ENCODE measurements at regions not wholly inside any gene's neighbourhood (a gene's known extent, or its start where the extent isn't known, plus 50 kb on each side); places are given as distances from the start of the nearest gene placed in this dataset.

GRCh38 chr6:104483225-104483834, 376.4 kb downstream of the HACE1 start:
- no peak overlapping the region for H3K9ac ChIP-seq (ENCODE audit: low read length)

GRCh38 chr6:104477569-104477968, 382.1 kb downstream of the HACE1 start:
- H3K4me3 ChIP-seq (ENCODE audit: low read length): no peak overlapping the region
- no peaks in the 10 kb centered on the region for H3K27me3 ChIP-seq (ENCODE audit: low read depth, low read length)
- H3K9me3 ChIP-seq (ENCODE audit: insufficient read depth, low read length): no peaks in the 10 kb centered on the region
- 0 out of 2 replicates have a peak, but pooled peaks cover 2% of the 10 kb centered on the region for H3K4me1 ChIP-seq (ENCODE audit: low read length)
- no peak overlapping the region for H2AFZ ChIP-seq (ENCODE audit: low read depth, low read length)
- no peaks in the 10 kb centered on the region for H3K36me3 ChIP-seq (replicated peaks; ENCODE audit: low read depth, low read length)
- TF ChIP-seq CTCF (IDR thresholded peaks at IDR 0.05; ENCODE audit: low read depth, low read length) (no peak), EZH2phosphoT487 (IDR thresholded peaks at IDR 0.05; ENCODE audit: low read depth) (no peak)
- H3K4me2 ChIP-seq (ENCODE audit: low read length): no peak overlapping the region
- H3K27ac ChIP-seq (ENCODE audit: low read length): no peak overlapping the region
- H4K20me1 ChIP-seq (ENCODE audit: insufficient read depth, low read length): no peaks in the 10 kb centered on the region
- no peak overlapping the region for H3K9ac ChIP-seq (ENCODE audit: low read length)
- H3K79me2 ChIP-seq (ENCODE audit: low read length): no peaks in the 10 kb centered on the region

More at GRCh38 chr6:104483225-104483834, 376.4 kb downstream of the HACE1 start:
- no peak overlapping the region for H3K4me3 ChIP-seq (ENCODE audit: low read length)
- no peaks in the 10 kb centered on the region for H3K9me3 ChIP-seq (ENCODE audit: insufficient read depth, low read length)
- no peaks in the 10 kb centered on the region for H3K27me3 ChIP-seq (ENCODE audit: low read depth, low read length)
- no peak overlapping the region for H2AFZ ChIP-seq (ENCODE audit: low read depth, low read length)
- no peak overlapping the region for H3K27ac ChIP-seq (ENCODE audit: low read length)
- no peaks in the 10 kb centered on the region for H3K79me2 ChIP-seq (ENCODE audit: low read length)
- H3K4me2 ChIP-seq (ENCODE audit: low read length): no peak overlapping the region
- TF ChIP-seq CTCF (IDR thresholded peaks at IDR 0.05; ENCODE audit: low read depth, low read length) (peak; percentile 51), EZH2phosphoT487 (IDR thresholded peaks at IDR 0.05; ENCODE audit: low read depth) (no peak)
- 0 out of 2 replicates have a peak, but pooled peaks cover 2% of the 10 kb centered on the region for H3K4me1 ChIP-seq (ENCODE audit: low read length)
- H3K36me3 ChIP-seq (replicated peaks; ENCODE audit: low read depth, low read length): no peaks in the 10 kb centered on the region
- H4K20me1 ChIP-seq (ENCODE audit: insufficient read depth, low read length): no peaks in the 10 kb centered on the region

GRCh38 chr6:104473021-104473429, 386.7 kb downstream of the HACE1 start:
- Histone ChIP-seq H3K27ac (ENCODE audit: low read length) (no peak overlapping the region), H4K20me1 (ENCODE audit: insufficient read depth, low read length) (no peaks in the 10 kb centered on the region), H3K27me3 (ENCODE audit: low read depth, low read length) (no peaks in the 10 kb centered on the region), H3K4me2 (ENCODE audit: low read length) (no peak overlapping the region), H3K79me2 (ENCODE audit: low read length) (no peaks in the 10 kb centered on the region), H3K4me3 (ENCODE audit: low read length) (no peak overlapping the region), H3K9ac (ENCODE audit: low read length) (no peak overlapping the region), H2AFZ (ENCODE audit: low read depth, low read length) (no peak overlapping the region), H3K9me3 (ENCODE audit: insufficient read depth, low read length) (no peaks in the 10 kb centered on the region), H3K36me3 (replicated peaks; ENCODE audit: low read depth, low read length) (no peaks in the 10 kb centered on the region), H3K4me1 (ENCODE audit: low read length) (no peaks in the 10 kb centered on the region)
- TF ChIP-seq CTCF (IDR thresholded peaks at IDR 0.05; ENCODE audit: low read depth, low read length) (no peak), EZH2phosphoT487 (IDR thresholded peaks at IDR 0.05; ENCODE audit: low read depth) (no peak)

- no peak overlapping the region for H3K4me3 ChIP-seq (ENCODE audit: low read length)
- H3K79me2 ChIP-seq (ENCODE audit: low read length): no peaks in the 10 kb centered on the region
- H3K36me3 ChIP-seq (replicated peaks; ENCODE audit: low read depth, low read length): no peaks in the 10 kb centered on the region
- H4K20me1 ChIP-seq (ENCODE audit: insufficient read depth, low read length): no peaks in the 10 kb centered on the region
- no peak overlapping the region for H2AFZ ChIP-seq (ENCODE audit: low read depth, low read length)
- no peak overlapping the region for H3K9ac ChIP-seq (ENCODE audit: low read length)
- TF ChIP-seq EZH2phosphoT487 (IDR thresholded peaks at IDR 0.05; ENCODE audit: low read depth) (no peak), CTCF (IDR thresholded peaks at IDR 0.05; ENCODE audit: low read depth, low read length) (no peak)
- no peaks in the 10 kb centered on the region for H3K27me3 ChIP-seq (ENCODE audit: low read depth, low read length)
- no peaks in the 10 kb centered on the region for H3K4me1 ChIP-seq (ENCODE audit: low read length)
- no peaks in the 10 kb centered on the region for H3K9me3 ChIP-seq (ENCODE audit: insufficient read depth, low read length)
- H3K4me2 ChIP-seq (ENCODE audit: low read length): no peak overlapping the region
- H3K27ac ChIP-seq (ENCODE audit: low read length): no peak overlapping the region
Observed at GRCh38 chr6:104472021-104472901, 387.5 kb downstream of the HACE1 start.
